Mucosa of descending colon (tissue), 3 donors: ENCODE measurements at regions not wholly inside any gene's neighbourhood (a gene's known extent, or its start where the extent isn't known, plus 50 kb on each side); places are given as distances from the start of the nearest gene placed in this dataset.

Experiments used
- ATAC-seq: fragments of 200-7000 bp; cut with Tn5 transposase; one replicate; pipeline ENCODE4 v1.9.1; 2020; ENCODE audit warnings: mild to moderate bottlenecking, moderate library complexity
- DNase-seq, 3 donors: peaks; one replicate each; pipeline ENCODE4 v3.0.0-alpha.2; 2020
- H3K36me3 ChIP-seq: fragments of 200-600 bp; one replicate; pipeline ENCODE4 v1.8.0; 2021; ENCODE audit warnings: low read depth, mild to moderate bottlenecking
- H3K4me1 ChIP-seq: fragments of 200-600 bp; one replicate; pipeline ENCODE4 v1.8.0; 2021; ENCODE audit warnings: low read depth, mild to moderate bottlenecking
- H3K4me3 ChIP-seq: fragments of 200-600 bp; one replicate; pipeline ENCODE4 v1.8.0; 2021; ENCODE audit warnings: mild to moderate bottlenecking
- H3K9me3 ChIP-seq: fragments of 200-600 bp; one replicate; pipeline ENCODE4 v1.8.0; 2021; ENCODE audit warnings: mild to moderate bottlenecking
- intact Hi-C, 2 donors: fragments of 100-400 bp; cut with DNase I in 1 of 2; cut with micrococcal nuclease in 1 of 2; formaldehyde crosslinking; loops; one replicate each; pipeline versions ENCODE4 v1.11.0 to v1.11.1; 2022; cut with DNase I, micrococcal nuclease
- TF ChIP-seq, protein P1 (sequence below): fragments of 200-600 bp; IDR thresholded peaks from one replicate; pipeline ENCODE4 v1.8.0; 2022; ENCODE audit warnings: antibody characterized with exemption, mild to moderate bottlenecking
- donor health status: DM: no; HTN: no; CAD: no; lungs with moderate emphysema.
- donor health status: DM: no; HTN: no; CAD: no.
- donor health status: DM: no; HTN: yes; CAD: no.

DNA sequence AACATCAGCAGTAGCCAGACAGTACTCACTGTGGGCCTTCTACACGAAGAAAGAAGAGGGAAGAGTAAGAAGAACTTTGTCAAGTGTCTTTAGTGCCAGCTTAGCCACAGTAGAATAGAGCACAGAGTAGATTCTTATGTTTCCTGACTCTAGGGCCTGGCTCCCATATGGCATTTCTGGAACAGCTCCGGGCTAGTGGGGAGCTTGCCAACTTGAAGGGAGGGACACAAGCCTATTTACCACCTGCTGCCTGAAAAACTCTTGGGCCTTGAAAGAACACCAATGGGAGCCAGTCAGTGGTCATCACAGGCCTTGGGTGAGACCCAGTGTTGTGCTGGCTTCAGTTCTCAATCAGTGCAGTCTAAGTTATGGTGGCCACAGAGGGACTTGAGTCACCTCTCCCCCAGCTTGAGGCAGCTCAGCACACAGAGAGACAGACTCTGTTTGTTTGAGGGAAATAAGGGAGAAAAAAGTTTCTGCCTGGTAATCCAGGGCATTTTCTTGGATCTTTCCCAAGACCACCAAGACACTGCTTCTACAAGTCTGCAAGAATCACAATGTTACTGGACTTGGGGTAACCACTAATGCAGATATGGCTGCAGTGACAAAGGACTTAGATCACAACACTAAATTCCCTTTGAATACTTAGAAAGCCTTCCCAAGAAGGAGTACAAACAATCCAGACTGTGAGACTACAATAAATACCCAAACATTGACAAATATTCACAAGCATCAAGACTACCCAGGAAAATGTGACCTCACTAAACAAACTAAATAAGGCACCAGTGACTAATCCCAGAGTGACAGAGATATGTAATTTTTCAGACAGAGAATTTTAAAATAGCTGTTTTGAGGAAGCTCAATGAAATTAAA lies 261.0 kb upstream of the NDST3 start:
- intact Hi-C loops = no loop called here
- DNase-seq (peak; percentile 31 to 53 (median 47)), ATAC-seq (peak; percentile 74)
- TF ChIP-seq, protein P1, sequence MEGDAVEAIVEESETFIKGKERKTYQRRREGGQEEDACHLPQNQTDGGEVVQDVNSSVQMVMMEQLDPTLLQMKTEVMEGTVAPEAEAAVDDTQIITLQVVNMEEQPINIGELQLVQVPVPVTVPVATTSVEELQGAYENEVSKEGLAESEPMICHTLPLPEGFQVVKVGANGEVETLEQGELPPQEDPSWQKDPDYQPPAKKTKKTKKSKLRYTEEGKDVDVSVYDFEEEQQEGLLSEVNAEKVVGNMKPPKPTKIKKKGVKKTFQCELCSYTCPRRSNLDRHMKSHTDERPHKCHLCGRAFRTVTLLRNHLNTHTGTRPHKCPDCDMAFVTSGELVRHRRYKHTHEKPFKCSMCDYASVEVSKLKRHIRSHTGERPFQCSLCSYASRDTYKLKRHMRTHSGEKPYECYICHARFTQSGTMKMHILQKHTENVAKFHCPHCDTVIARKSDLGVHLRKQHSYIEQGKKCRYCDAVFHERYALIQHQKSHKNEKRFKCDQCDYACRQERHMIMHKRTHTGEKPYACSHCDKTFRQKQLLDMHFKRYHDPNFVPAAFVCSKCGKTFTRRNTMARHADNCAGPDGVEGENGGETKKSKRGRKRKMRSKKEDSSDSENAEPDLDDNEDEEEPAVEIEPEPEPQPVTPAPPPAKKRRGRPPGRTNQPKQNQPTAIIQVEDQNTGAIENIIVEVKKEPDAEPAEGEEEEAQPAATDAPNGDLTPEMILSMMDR = no peak
- no peak overlapping the region for H3K4me3 ChIP-seq
- no peaks in the 10 kb centered on the region for H3K9me3 ChIP-seq
- H3K36me3 ChIP-seq = no peaks in the 10 kb centered on the region
- H3K4me1 ChIP-seq = no peaks in the 10 kb centered on the region

DNA sequence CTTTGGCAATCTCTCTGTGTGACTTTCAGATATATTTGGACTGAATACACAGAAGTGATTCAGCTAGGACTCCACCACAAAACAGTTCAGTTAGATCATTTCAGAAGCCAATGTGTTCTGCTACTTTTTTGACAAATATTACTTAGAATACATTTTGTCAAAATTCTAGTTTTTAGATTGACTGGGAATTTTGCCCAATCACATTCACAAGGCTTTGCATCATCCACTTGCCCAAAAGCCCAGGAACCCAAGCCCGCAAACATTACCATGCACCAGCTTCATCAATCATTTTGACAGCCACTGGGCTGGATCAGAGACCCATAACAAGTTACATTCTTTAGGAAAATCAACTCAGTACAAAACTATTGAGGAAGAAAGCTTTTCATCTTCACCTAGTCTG lies 256.6 kb upstream of the NDST3 start:
- ATAC-seq (no peak), DNase-seq (no peak)
- Histone ChIP-seq H3K4me3 (no peak overlapping the region), H3K9me3 (no peaks in the 10 kb centered on the region), H3K4me1 (no peaks in the 10 kb centered on the region), H3K36me3 (no peaks in the 10 kb centered on the region)
- intact Hi-C loops = no loop called here
- TF ChIP-seq, protein P1 = no peak

DNA sequence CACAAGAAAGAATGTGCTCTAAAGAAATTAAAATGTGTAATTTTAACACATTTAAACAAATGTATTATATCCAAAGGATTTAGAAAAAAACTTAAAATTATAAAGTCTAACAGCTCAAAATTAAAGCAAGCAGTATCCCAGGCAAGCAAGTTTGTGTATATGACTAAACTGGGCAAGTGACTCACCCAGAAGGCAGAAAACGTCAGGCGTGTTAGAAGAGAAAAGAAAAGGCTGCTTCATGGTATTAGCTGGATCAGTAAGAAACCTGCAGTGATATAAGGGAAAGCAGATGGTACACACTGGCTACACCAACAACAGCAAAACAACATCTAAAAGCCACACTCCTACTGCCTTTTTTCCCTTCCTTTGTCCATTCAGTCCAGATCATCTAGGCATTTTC lies 250.6 kb upstream of the NDST3 start:
- TF ChIP-seq, protein P1 = no peak
- no peaks in the 10 kb centered on the region for H3K4me1 ChIP-seq
- no peaks in the 10 kb centered on the region for H3K9me3 ChIP-seq
- H3K4me3 ChIP-seq = no peak overlapping the region
- no peak for ATAC-seq
- H3K36me3 ChIP-seq = no peaks in the 10 kb centered on the region
- intact Hi-C loops = no loop called here
- DNase-seq = no peak

DNA sequence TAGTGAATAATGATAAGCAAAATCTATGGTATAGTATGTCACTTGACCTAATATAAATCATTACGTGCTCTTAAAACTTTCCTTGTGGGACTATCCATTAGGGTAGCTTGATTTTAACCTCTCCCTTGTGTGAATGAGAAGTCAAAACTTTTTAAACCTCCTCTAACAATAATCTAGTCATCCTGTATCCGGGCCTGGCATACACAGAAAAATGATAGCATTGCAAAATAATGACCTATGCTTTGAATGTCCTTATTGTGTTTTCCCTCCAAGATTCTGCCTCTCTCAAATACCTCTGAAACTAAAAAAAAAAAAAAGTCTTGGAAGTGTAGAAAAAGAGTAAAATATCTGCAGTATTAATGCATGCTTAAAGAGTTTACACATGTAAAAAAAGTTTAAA lies 250.0 kb upstream of the NDST3 start:
- Histone ChIP-seq H3K4me1 (no peaks in the 10 kb centered on the region), H3K36me3 (no peaks in the 10 kb centered on the region), H3K4me3 (no peak overlapping the region), H3K9me3 (no peaks in the 10 kb centered on the region)
- no peak for DNase-seq
- TF ChIP-seq, protein P1 = no peak
- ATAC-seq = no peak
- intact Hi-C loops = no loop called here

DNA sequence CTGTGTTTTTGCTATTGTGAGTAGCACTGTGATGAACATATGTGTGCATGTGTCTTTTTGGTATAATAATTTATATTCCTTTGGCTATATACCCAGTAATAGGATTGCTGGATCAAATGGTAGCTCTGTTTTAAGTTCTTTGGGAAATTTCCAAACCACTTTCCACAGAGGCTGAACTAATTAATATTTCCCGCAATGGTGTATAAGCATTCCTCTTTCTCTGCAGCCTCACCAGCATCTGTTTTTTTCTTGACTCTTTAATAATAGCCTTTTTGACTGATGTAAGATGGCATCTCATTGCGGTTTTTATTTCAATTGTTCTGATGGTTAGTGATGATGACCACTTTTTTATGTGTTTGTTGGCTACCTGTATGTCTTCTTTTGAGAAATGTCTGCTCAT lies 247.7 kb upstream of the NDST3 start:
- H3K36me3 ChIP-seq = no peaks in the 10 kb centered on the region
- no peaks in the 10 kb centered on the region for H3K9me3 ChIP-seq
- TF ChIP-seq, protein P1 = no peak
- ATAC-seq (no peak), DNase-seq (no peak)
- no peak overlapping the region for H3K4me3 ChIP-seq
- H3K4me1 ChIP-seq = no peaks in the 10 kb centered on the region
- intact Hi-C loops = no loop called here
